ENCODE measurements at regions not wholly inside any gene's neighbourhood (a gene's known extent, or its start where the extent isn't known, plus 50 kb on each side); places are given as distances from the start of the nearest gene placed in this dataset.

GRCh38 chr3:109440353-109440752 is 103.0 kb upstream of the DPPA4 start:
- no peak for DNase-seq
- TF ChIP-seq, protein P1, sequence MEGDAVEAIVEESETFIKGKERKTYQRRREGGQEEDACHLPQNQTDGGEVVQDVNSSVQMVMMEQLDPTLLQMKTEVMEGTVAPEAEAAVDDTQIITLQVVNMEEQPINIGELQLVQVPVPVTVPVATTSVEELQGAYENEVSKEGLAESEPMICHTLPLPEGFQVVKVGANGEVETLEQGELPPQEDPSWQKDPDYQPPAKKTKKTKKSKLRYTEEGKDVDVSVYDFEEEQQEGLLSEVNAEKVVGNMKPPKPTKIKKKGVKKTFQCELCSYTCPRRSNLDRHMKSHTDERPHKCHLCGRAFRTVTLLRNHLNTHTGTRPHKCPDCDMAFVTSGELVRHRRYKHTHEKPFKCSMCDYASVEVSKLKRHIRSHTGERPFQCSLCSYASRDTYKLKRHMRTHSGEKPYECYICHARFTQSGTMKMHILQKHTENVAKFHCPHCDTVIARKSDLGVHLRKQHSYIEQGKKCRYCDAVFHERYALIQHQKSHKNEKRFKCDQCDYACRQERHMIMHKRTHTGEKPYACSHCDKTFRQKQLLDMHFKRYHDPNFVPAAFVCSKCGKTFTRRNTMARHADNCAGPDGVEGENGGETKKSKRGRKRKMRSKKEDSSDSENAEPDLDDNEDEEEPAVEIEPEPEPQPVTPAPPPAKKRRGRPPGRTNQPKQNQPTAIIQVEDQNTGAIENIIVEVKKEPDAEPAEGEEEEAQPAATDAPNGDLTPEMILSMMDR (IDR thresholded peaks at IDR 0.05): no peak
- no peak for ATAC-seq
- Histone ChIP-seq H3K4me3 (no peak overlapping the region), H3K9me3 (peaks cover 0 to 10% of the 10 kb centered on the region in 2 donors), H3K4me1 (no peaks in the 10 kb centered on the region), H3K36me3 (no peaks in the 10 kb centered on the region), H3K27me3 (no peaks in the 10 kb centered on the region), H3K27ac (no peak overlapping the region)
- intact Hi-C loops (cut with DNase I): no loop called here

DNA sequence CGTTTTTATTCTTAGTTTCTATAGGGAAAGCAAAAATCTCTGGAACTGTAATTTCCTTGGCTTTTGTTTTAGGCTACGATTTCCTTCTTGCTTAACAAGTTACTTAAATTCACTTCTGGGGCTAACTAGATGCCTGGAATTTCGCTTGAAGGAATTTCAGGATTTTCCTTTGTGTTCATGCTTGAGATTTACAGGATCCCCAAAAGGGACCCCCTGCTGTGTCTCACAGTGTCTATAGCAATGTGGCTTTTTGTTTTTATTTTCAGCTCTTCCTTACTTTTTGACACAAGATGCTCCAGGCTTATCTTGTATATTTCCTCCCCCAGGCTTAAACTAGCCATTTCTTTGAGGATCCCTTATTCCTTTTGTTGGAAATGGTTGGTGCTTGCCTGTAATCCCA is 95.5 kb upstream of the DPPA4 start:
- Histone ChIP-seq H3K4me3 (no peak overlapping the region), H3K27ac (no peak overlapping the region), H3K36me3 (no peaks in the 10 kb centered on the region), H3K27me3 (no peaks in the 10 kb centered on the region), H3K4me1 (no peaks in the 10 kb centered on the region), H3K9me3 (no peaks in the 10 kb centered on the region)
- intact Hi-C loops (cut with DNase I): no loop called here
- TF ChIP-seq, protein P1 (IDR thresholded peaks at IDR 0.05): no peak
- DNase-seq (no peak), ATAC-seq (no peak)

GRCh38 chr3:109430911-109431563 is 93.7 kb upstream of the DPPA4 start:
- Histone ChIP-seq H3K4me3 (no peak overlapping the region), H3K4me1 (no peaks in the 10 kb centered on the region), H3K27me3 (no peaks in the 10 kb centered on the region), H3K27ac (no peak overlapping the region), H3K36me3 (no peaks in the 10 kb centered on the region), H3K9me3 (no peaks in the 10 kb centered on the region)
- no peak for DNase-seq
- TF ChIP-seq, protein P1 (IDR thresholded peaks at IDR 0.05): no peak
- ATAC-seq: no peak
- intact Hi-C loops (cut with DNase I): no loop called here

GRCh38 chr3:109413049-109413448 is 75.7 kb upstream of the DPPA4 start:
- Histone ChIP-seq H3K36me3 (no peaks in the 10 kb centered on the region), H3K27ac (no peak overlapping the region), H3K4me1 (no peaks in the 10 kb centered on the region), H3K9me3 (peaks cover 0 to 16% of the 10 kb centered on the region in 2 donors), H3K27me3 (no peaks in the 10 kb centered on the region), H3K4me3 (no peak overlapping the region)
- DNase-seq: no peak
- intact Hi-C loops (cut with DNase I): no loop called here
- TF ChIP-seq, protein P1 (IDR thresholded peaks at IDR 0.05): no peak
- no peak for ATAC-seq

DNA sequence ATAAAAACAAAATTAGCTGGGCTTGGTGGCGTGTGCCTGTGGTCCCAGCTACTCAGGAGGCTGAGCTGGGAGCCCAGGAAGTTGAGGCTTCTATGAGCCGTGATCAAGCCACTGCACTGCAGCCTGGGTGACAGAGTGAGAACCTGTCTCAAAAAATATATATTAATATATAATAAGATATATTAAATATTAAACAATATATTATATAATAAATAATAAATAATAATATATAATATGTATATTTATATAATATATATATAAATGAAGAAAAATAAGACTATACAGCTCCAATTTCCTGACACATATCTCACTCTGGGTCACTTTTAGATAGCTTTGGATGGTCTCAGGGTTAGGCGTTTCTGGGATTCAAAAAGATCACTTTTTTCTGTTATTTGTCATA is 74.2 kb upstream of the DPPA4 start:
- H3K36me3 ChIP-seq: no peaks in the 10 kb centered on the region

More for the DNA sequence above, 74.2 kb upstream of the DPPA4 start:
- Histone ChIP-seq H3K9me3 (peaks cover 0 to 20% of the 10 kb centered on the region in 2 donors), H3K4me3 (no peak overlapping the region), H3K27ac (no peak overlapping the region), H3K4me1 (no peaks in the 10 kb centered on the region), H3K27me3 (no peaks in the 10 kb centered on the region)
- ATAC-seq: no peak
- DNase-seq: no peak
- TF ChIP-seq, protein P1 (IDR thresholded peaks at IDR 0.05): no peak
- intact Hi-C loops (cut with DNase I): no loop called here
